H1 (cell line): ENCODE measurements at regions not wholly inside any gene's neighbourhood (a gene's known extent, or its start where the extent isn't known, plus 50 kb on each side); places are given as distances from the start of the nearest gene placed in this dataset.

ENCODE experiments used
- CTCF ChIA-PET: fragments of 300-600 bp; sonication (Branson Sonifier 250); formaldehyde crosslinking; loops from one replicate; lab custom pipeline; 2021; ENCODE audit not compliant: partially characterized antibody; lab: Charles Lee
- POLR2A ChIA-PET: fragments of 300-600 bp; sonication (Branson Sonifier 250); formaldehyde crosslinking; loops from one replicate; lab custom pipeline; 2021; ENCODE audit warnings: inconsistent platforms; ENCODE audit not compliant: partially characterized antibody; lab: Charles Lee
- DNase-seq, 2 experiments: peaks; one replicate each; pipeline versions ENCODE4 v3.0.0 to v3.0.0-alpha.2; 2010 to 2022; ENCODE audit warnings: low spot score in 2 of 2, low read depth in 1 of 2, mixed read lengths in 1 of 2
- FAIRE-seq: peaks from 2 replicates; lab custom pipeline; 2011; peaks lifted over from hg19 to GRCh38; lab: Jason Lieb, UNC
- H2AFZ ChIP-seq: 2 replicates; pipeline ENCODE4 v1.8.1; 2012; ENCODE audit warnings: low read length, inconsistent platforms
- H2AK5ac ChIP-seq: 2 replicates; pipeline ENCODE4 v1.6.1; 2013; ENCODE audit warnings: low read depth, low read length
- H2BK120ac ChIP-seq: replicated peaks from 2 replicates; pipeline ENCODE3; 2013; ENCODE audit warnings: low read depth, low read length, inconsistent platforms
- H2BK12ac ChIP-seq: 2 replicates; pipeline ENCODE4 v1.6.1; 2013; ENCODE audit warnings: low read depth, low read length
- H2BK15ac ChIP-seq: 2 replicates; pipeline ENCODE4 v1.6.1; 2013; ENCODE audit warnings: low read length
- H2BK20ac ChIP-seq: 2 replicates; pipeline ENCODE4 v1.6.1; 2013; ENCODE audit warnings: low read length
- H2BK5ac ChIP-seq: 2 replicates; pipeline ENCODE4 v1.6.1; 2013; ENCODE audit warnings: low read depth, low read length
- H3K14ac ChIP-seq: 2 replicates; pipeline ENCODE4 v1.6.1; 2013; ENCODE audit warnings: inconsistent platforms; ENCODE audit not compliant: insufficient read length
- H3K18ac ChIP-seq: 2 replicates; pipeline ENCODE4 v1.6.1; 2013; ENCODE audit warnings: low read length; ENCODE audit errors: extremely low read depth
- H3K23ac ChIP-seq: 2 replicates; pipeline ENCODE4 v1.6.1; 2013; ENCODE audit warnings: inconsistent platforms; ENCODE audit not compliant: insufficient read length
- H3K23me2 ChIP-seq: 2 replicates; pipeline ENCODE4 v1.6.1; 2013; ENCODE audit warnings: low read depth, low read length
- H3K27ac ChIP-seq: 2 replicates; pipeline ENCODE4 v1.6.1; 2011; ENCODE audit warnings: low read depth, low read length, inconsistent platforms
- H3K27me3 ChIP-seq, 4 experiments: replicated peaks in 1 of 4; 1 replicate in 1 of 4; 2 replicates in 3 of 4; pipeline versions ENCODE4 v1.6.1 to v1.8.1; 2011 to 2013; ENCODE audit warnings: low read length in 3 of 4, mild to moderate bottlenecking in 3 of 4, inconsistent platforms in 2 of 4, mixed read lengths in 2 of 4, moderate library complexity in 1 of 4; ENCODE audit not compliant: control insufficient read depth in 3 of 4, insufficient read depth in 3 of 4; ENCODE audit errors: extremely low read depth in 1 of 4
- H3K36me3 ChIP-seq, 4 experiments: 2 replicates each; pipeline versions ENCODE4 v1.6.1 to v1.8.1; 2011 to 2013; ENCODE audit warnings: mild to moderate bottlenecking in 4 of 4, low read length in 3 of 4, moderate library complexity in 2 of 4, control low read depth in 1 of 4, inconsistent platforms in 1 of 4; ENCODE audit not compliant: insufficient read depth in 4 of 4, control insufficient read depth in 2 of 4
- H3K4ac ChIP-seq: replicated peaks from 2 replicates; pipeline ENCODE3; 2013; ENCODE audit warnings: low read length, low read depth, mixed read lengths, inconsistent platforms; ENCODE audit not compliant: insufficient read length
- H3K4me1 ChIP-seq, 4 experiments: replicated peaks in 1 of 4; 1 replicate in 1 of 4; 2 replicates in 3 of 4; pipeline versions ENCODE4 v1.6.1 to v1.8.1; 2011 to 2013; ENCODE audit warnings: low read length in 3 of 4, inconsistent platforms in 2 of 4, mixed read lengths in 1 of 4; ENCODE audit not compliant: insufficient read depth in 4 of 4, control insufficient read depth in 3 of 4
- H3K4me2 ChIP-seq, 2 experiments: 2 replicates each; pipeline versions ENCODE4 v1.6.1 to v1.8.1; 2011 to 2013; ENCODE audit warnings: low read depth in 2 of 2, low read length in 2 of 2, control low read depth in 1 of 2, inconsistent platforms in 1 of 2, mild to moderate bottlenecking in 1 of 2; ENCODE audit not compliant: insufficient read depth in 1 of 2
- H3K4me3 ChIP-seq, 4 experiments: fragments of 200-600, 300-600 bp in 1 of 4; sonication (generic), shearing (Covaris generic), sonication (Bioruptor Twin) in 1 of 4; 2 replicates each; pipeline versions ENCODE4 v1.5.1 to v1.8.1; 2011 to 2016; ENCODE audit warnings: low read length in 4 of 4, low read depth in 3 of 4, control low read depth in 2 of 4, inconsistent platforms in 2 of 4, mild to moderate bottlenecking in 2 of 4, mixed read lengths in 1 of 4, moderate library complexity in 1 of 4; ENCODE audit not compliant: insufficient read depth in 2 of 4; ENCODE audit errors: extremely low read depth in 1 of 4
- H3K56ac ChIP-seq: replicated peaks from 2 replicates; pipeline ENCODE3; 2013; ENCODE audit warnings: low read depth, mild to moderate bottlenecking, mixed read lengths, low read length, inconsistent platforms; ENCODE audit not compliant: insufficient read length
- H3K79me1 ChIP-seq: 2 replicates; pipeline ENCODE4 v1.6.1; 2013; ENCODE audit warnings: low read depth, low read length, control low read depth
- H3K79me2 ChIP-seq, 2 experiments: 2 replicates each; pipeline versions ENCODE4 v1.6.1 to v1.8.1; 2012 to 2013; ENCODE audit warnings: low read length in 2 of 2, mild to moderate bottlenecking in 2 of 2, inconsistent platforms in 1 of 2; ENCODE audit not compliant: insufficient read depth in 2 of 2, control insufficient read depth in 1 of 2
- H3K9ac ChIP-seq, 4 experiments: replicated peaks in 1 of 4; 1 replicate in 1 of 4; 2 replicates in 3 of 4; pipeline versions ENCODE4 v1.6.1 to v1.8.1; 2011 to 2013; ENCODE audit warnings: low read depth in 3 of 4, low read length in 3 of 4, control low read depth in 2 of 4, mild to moderate bottlenecking in 2 of 4, moderate library complexity in 2 of 4, inconsistent platforms in 1 of 4; ENCODE audit errors: extremely low read depth in 1 of 4
- H3K9me3 ChIP-seq, 2 experiments: 2 replicates each; pipeline versions ENCODE4 v1.6.1 to v1.8.1; 2012 to 2013; ENCODE audit warnings: mild to moderate bottlenecking in 2 of 2, moderate library complexity in 2 of 2, control low read depth in 1 of 2, inconsistent platforms in 1 of 2, low read depth in 1 of 2, low read length in 1 of 2, mixed read lengths in 1 of 2; ENCODE audit not compliant: insufficient read depth in 2 of 2
- H4K20me1 ChIP-seq, 2 experiments: replicated peaks in 1 of 2; 2 replicates each; pipeline versions ENCODE3 to v1.8.1; 2011 to 2013; ENCODE audit warnings: inconsistent platforms in 2 of 2, low read length in 2 of 2, mild to moderate bottlenecking in 1 of 2; ENCODE audit not compliant: insufficient read depth in 2 of 2, control insufficient read depth in 1 of 2
- H4K5ac ChIP-seq: 2 replicates; pipeline ENCODE4 v1.6.1; 2013; ENCODE audit warnings: low read length, low read depth, mixed read lengths, inconsistent platforms; ENCODE audit not compliant: insufficient read length
- H4K8ac ChIP-seq: 2 replicates; pipeline ENCODE4 v1.8.0; 2013; ENCODE audit warnings: mild to moderate bottlenecking, moderate library complexity, low read length, inconsistent platforms; ENCODE audit not compliant: insufficient read depth; ENCODE audit errors: extremely low read depth
- H4K91ac ChIP-seq: replicated peaks from 2 replicates; pipeline ENCODE3; 2013; ENCODE audit warnings: low read length, mixed read lengths, inconsistent platforms; ENCODE audit not compliant: insufficient read length
- SP1 ChIP-seq: IDR thresholded peaks from 2 replicates; pipeline ENCODE4 v1.6.1; 2011; ENCODE audit warnings: low read depth, low read length
- WGBS, 2 experiments: shearing (Covaris generic) in 1 of 2; methylation state at CpG; one replicate each; pipeline versions ENCODE4 v1.1.6 to v1.1.7; 2013 to 2015; ENCODE audit warnings: low lambda C conversion rate in 2 of 2, mixed read lengths in 2 of 2, inconsistent platforms in 1 of 2, low coverage in 1 of 2, missing lambda C conversion rate in 1 of 2; ENCODE audit not compliant: insufficient replicate concordance in 2 of 2, insufficient coverage in 1 of 2, insufficient read length in 1 of 2; ENCODE audit errors: extremely low coverage in 1 of 2, missing lambda C conversion rate in 1 of 2; 5-methylcytosine and 5-hydroxymethylcytosine counted together

DNA sequence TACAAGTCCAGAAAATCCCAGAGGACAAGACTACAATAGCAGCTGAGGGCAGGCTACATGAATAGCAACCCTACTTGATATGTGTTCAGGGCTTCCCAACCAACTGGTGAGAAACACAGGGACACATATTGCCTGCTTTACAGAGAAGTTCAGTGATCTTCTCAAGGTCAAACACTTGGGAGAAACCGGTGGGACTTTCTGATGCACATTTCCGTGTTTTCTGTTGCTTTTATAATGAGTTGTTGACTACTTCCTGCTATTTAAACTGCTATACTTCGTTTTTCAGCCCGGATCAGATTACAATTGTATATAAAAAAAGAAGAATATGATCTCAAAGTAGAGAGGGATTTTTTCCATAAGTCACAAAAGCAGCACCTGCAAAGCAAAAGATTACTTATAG, 175.1 kb downstream of the SNX18 start:
- no peak overlapping the region for H2BK120ac ChIP-seq
- H2BK20ac ChIP-seq = no peak overlapping the region
- no peak overlapping the region for H2AK5ac ChIP-seq
- H4K5ac ChIP-seq = no peak overlapping the region
- no peak overlapping the region for H3K27ac ChIP-seq
- H4K8ac ChIP-seq = no peak overlapping the region
- H3K23ac ChIP-seq = no peak overlapping the region
- no peak overlapping the region for H2BK12ac ChIP-seq
- no peaks in the 10 kb centered on the region for H3K79me2 ChIP-seq
- no peaks in the 10 kb centered on the region for H3K79me1 ChIP-seq
- no peak overlapping the region for H3K18ac ChIP-seq
- no peak overlapping the region for H3K4me2 ChIP-seq
- ChIA-PET CTCF (no interaction called here), POLR2A (no interaction called here)
- no peak for TF ChIP-seq SP1
- no peak overlapping the region for H3K4me3 ChIP-seq
- H3K27me3 ChIP-seq = no peaks in the 10 kb centered on the region
- H3K23me2 ChIP-seq = no peaks in the 10 kb centered on the region
- DNase-seq = no peak
- H3K9me3 ChIP-seq = no peaks in the 10 kb centered on the region
- WGBS, 2 experiments = 89% methylated on average over 4 of the region's 4 CpGs; no CpG with 5 or more reads in 1 of the 2 experiments
- no peak overlapping the region for H3K14ac ChIP-seq
- no peak overlapping the region for H4K91ac ChIP-seq
- FAIRE-seq = no peak
- no peak overlapping the region for H2BK15ac ChIP-seq
- no peak overlapping the region for H3K56ac ChIP-seq
- no peak overlapping the region for H3K9ac ChIP-seq
- H3K4ac ChIP-seq = no peak overlapping the region
- H3K36me3 ChIP-seq = no peaks in the 10 kb centered on the region
- H2BK5ac ChIP-seq = no peak overlapping the region
- no peaks in the 10 kb centered on the region; a peak in 1 of 7 replicates for H3K4me1 ChIP-seq
- no peaks in the 10 kb centered on the region for H4K20me1 ChIP-seq
- no peak overlapping the region for H2AFZ ChIP-seq
